Nephron progenitor cell (in vitro differentiated cells): ENCODE measurements at regions not wholly inside any gene's neighbourhood (a gene's known extent, or its start where the extent isn't known, plus 50 kb on each side); places are given as distances from the start of the nearest gene placed in this dataset.

Experiments used
- DNase-seq: peaks from one replicate; pipeline ENCODE4 v3.0.0; 2021
- H3K27ac Mint-ChIP-seq: 2 replicates; pipeline ENCODE4 v1.8.0; 2021; ENCODE audit warnings: mild to moderate bottlenecking, moderate library complexity, mixed read lengths
- H3K27me3 Mint-ChIP-seq: 2 replicates; pipeline ENCODE4 v1.8.0; 2021; ENCODE audit warnings: mild to moderate bottlenecking, low read depth, mixed read lengths; ENCODE audit not compliant: poor library complexity
- H3K36me3 Mint-ChIP-seq: 2 replicates; pipeline ENCODE4 v1.8.0; 2021; ENCODE audit warnings: low read depth, mixed read lengths
- H3K4me1 Mint-ChIP-seq: 2 replicates; pipeline ENCODE4 v1.8.0; 2021; ENCODE audit warnings: mixed read lengths
- H3K4me3 Mint-ChIP-seq: 2 replicates; pipeline ENCODE4 v1.8.0; 2021; ENCODE audit warnings: mild to moderate bottlenecking, moderate library complexity, mixed read lengths
- H3K9me3 Mint-ChIP-seq: 2 replicates; pipeline ENCODE4 v1.8.0; 2021; ENCODE audit warnings: mild to moderate bottlenecking, moderate library complexity, mixed read lengths
- TF ChIP-seq, protein P1 (sequence below): fragments of 200-600 bp; sonication (generic); IDR thresholded peaks from 2 replicates; pipeline ENCODE4 v1.5.0; 2021; ENCODE audit warnings: antibody characterized with exemption

GRCh38 chr13:59446391-59446790 lies 717.3 kb downstream of the DIAPH3 start:
- Mint-ChIP-seq H3K4me3 (no peak overlapping the region), H3K36me3 (no peaks in the 10 kb centered on the region), H3K4me1 (peaks cover 20% of the 10 kb centered on the region), H3K27me3 (peaks cover 8% of the 10 kb centered on the region), H3K27ac (no peak overlapping the region), H3K9me3 (peaks cover 1% of the 10 kb centered on the region)
- no peak for DNase-seq
- TF ChIP-seq, protein P1, sequence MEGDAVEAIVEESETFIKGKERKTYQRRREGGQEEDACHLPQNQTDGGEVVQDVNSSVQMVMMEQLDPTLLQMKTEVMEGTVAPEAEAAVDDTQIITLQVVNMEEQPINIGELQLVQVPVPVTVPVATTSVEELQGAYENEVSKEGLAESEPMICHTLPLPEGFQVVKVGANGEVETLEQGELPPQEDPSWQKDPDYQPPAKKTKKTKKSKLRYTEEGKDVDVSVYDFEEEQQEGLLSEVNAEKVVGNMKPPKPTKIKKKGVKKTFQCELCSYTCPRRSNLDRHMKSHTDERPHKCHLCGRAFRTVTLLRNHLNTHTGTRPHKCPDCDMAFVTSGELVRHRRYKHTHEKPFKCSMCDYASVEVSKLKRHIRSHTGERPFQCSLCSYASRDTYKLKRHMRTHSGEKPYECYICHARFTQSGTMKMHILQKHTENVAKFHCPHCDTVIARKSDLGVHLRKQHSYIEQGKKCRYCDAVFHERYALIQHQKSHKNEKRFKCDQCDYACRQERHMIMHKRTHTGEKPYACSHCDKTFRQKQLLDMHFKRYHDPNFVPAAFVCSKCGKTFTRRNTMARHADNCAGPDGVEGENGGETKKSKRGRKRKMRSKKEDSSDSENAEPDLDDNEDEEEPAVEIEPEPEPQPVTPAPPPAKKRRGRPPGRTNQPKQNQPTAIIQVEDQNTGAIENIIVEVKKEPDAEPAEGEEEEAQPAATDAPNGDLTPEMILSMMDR, result no peak

DNA sequence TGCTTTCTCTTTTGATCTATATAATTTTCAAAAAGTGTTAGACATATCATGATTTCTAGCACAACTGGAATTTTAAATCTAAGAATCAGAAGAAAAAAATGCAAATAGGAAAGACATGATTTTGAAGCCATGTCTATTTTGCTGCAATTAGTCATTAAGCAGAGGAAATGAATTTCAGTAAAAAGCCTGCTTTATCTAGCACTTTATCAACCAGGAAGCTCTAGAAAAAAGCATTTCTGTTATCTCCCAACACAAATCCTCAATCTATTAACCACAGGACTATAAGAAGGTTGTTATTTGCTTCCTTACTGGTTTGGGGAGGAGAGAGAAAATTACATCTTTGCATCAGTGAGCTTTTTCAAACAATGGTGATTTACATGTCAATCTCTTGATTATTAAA lies 716.7 kb downstream of the DIAPH3 start:
- Mint-ChIP-seq H3K36me3 (no peaks in the 10 kb centered on the region), H3K4me1 (peaks cover 19% of the 10 kb centered on the region), H3K4me3 (no peak overlapping the region), H3K9me3 (no peaks in the 10 kb centered on the region), H3K27ac (no peak overlapping the region), H3K27me3 (peaks cover 8% of the 10 kb centered on the region)
- no peak for DNase-seq
- TF ChIP-seq, protein P1, result no peak

DNA sequence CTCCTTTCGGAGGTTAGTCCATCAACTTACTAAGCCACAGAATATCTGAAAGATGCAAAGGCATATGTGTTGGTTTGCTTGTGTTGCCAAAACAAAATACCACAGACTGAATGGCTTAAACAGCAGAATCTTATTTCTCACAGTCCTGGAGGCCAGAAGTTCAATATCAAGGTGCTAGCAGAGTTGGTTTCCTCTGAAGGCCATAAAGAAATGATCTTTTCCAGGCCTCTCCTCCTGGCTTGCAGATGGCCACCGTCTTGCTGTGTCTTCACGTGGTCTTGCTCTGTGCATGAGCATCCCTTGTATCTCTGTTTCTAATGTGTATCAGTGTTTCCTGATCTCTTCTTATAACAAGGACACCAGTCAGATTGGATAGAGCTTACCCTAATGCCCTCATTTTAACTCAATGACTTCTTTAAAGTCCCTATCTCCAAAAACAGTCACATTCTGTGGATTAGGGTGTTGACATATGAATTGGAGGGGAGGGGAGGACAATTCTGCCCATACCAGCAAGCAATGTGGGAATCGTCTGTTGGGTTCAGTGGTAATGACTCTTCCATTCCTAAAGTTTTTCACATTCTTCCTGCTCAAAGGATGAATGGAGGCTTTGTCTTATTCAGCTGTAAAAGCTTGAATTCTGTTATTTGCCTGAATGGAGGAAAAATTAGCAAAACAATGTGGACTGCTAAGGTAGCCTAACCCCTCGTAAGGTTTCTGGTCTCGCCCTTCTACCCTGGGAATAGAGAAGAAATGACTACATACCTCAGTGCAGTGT lies 715.7 kb downstream of the DIAPH3 start:
- H3K27ac Mint-ChIP-seq, result no peak overlapping the region
- no peak overlapping the region for H3K4me3 Mint-ChIP-seq
- H3K27me3 Mint-ChIP-seq, result peaks cover 8% of the 10 kb centered on the region
- peaks cover 19% of the 10 kb centered on the region for H3K4me1 Mint-ChIP-seq
- TF ChIP-seq, protein P1, result no peak
- no peak for DNase-seq
- no peaks in the 10 kb centered on the region for H3K9me3 Mint-ChIP-seq
- no peaks in the 10 kb centered on the region for H3K36me3 Mint-ChIP-seq

- peaks cover 10% of the 10 kb centered on the region for H3K27me3 Mint-ChIP-seq
- H3K27ac Mint-ChIP-seq, result no peak overlapping the region
- peaks cover 9% of the 10 kb centered on the region for H3K4me1 Mint-ChIP-seq
- H3K36me3 Mint-ChIP-seq, result no peaks in the 10 kb centered on the region
- DNase-seq, result no peak
- no peak overlapping the region for H3K4me3 Mint-ChIP-seq
- H3K9me3 Mint-ChIP-seq, result no peaks in the 10 kb centered on the region
- TF ChIP-seq, protein P1, result no peak
Observed at GRCh38 chr13:59449750-59450149, 714.0 kb downstream of the DIAPH3 start.

- Mint-ChIP-seq H3K27ac (no peak overlapping the region), H3K9me3 (no peaks in the 10 kb centered on the region), H3K4me1 (peaks cover 10% of the 10 kb centered on the region), H3K36me3 (no peaks in the 10 kb centered on the region), H3K27me3 (peaks cover 10% of the 10 kb centered on the region), H3K4me3 (no peak overlapping the region)
- TF ChIP-seq, protein P1, result no peak
- no peak for DNase-seq
Observed at GRCh38 chr13:59450229-59450628, 713.5 kb downstream of the DIAPH3 start.

GRCh38 chr13:59451236-59451635 lies 712.5 kb downstream of the DIAPH3 start:
- H3K36me3 Mint-ChIP-seq, result no peaks in the 10 kb centered on the region
- H3K27me3 Mint-ChIP-seq, result peaks cover 10% of the 10 kb centered on the region
- TF ChIP-seq, protein P1, result no peak
- no peak overlapping the region for H3K27ac Mint-ChIP-seq
- no peak overlapping the region for H3K4me3 Mint-ChIP-seq
- H3K4me1 Mint-ChIP-seq, result peaks cover 19% of the 10 kb centered on the region
- no peaks in the 10 kb centered on the region for H3K9me3 Mint-ChIP-seq
- DNase-seq, result no peak
